Stimulated activated CD4-positive, alpha-beta T cell treated with anti-CD3 and anti-CD28 coated beads, Interleukin-4, amount 100 ng/mL, for 24 hours (primary cell): ENCODE measurements at regions not wholly inside any gene's neighbourhood (a gene's known extent, or its start where the extent isn't known, plus 50 kb on each side); places are given as distances from the start of the nearest gene placed in this dataset.

Source experiments
- DNase-seq: peaks from one replicate; pipeline ENCODE4 v3.0.0-alpha.2; 2020

DNA sequence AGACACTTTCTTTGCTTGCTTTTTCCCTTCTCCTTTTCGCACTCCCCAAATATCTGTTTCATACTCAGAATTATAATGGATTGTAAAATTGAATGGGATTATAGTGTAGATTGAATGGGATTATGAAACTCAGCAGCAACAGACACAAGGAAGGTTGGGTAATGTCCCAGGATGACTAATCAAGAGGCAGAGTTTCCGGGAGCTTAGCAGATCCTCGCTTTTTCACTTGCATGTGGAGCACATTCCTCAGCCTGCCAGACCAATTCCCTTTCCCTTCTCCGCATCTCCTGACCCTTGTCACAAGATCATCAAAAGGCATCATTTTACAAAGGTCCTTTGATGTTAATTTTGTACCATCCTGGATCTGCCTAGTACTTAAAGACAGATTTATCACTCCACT, 55.1 kb upstream of the SLC1A1 start:
- DNase-seq, result no peak

DNA sequence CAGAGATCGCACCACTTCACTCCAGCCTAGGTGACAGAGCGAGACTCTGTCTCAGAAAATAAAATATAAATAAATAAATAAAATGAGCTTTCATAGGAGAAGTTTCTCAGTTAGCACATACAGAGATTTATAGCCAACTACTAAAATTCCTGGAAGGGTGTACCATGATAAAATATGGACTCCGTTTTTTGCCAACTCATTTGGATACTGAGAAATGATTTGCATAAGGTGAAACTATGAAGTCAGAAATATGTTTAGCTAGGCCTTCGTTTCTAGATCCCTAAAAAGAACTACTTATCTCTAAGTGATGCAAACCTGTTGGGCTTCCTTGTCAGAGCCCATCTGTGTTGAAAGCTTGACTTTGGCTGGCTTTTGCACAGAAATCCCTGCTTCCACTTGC, 56.9 kb upstream of the SLC1A1 start:
- no peak for DNase-seq

DNA sequence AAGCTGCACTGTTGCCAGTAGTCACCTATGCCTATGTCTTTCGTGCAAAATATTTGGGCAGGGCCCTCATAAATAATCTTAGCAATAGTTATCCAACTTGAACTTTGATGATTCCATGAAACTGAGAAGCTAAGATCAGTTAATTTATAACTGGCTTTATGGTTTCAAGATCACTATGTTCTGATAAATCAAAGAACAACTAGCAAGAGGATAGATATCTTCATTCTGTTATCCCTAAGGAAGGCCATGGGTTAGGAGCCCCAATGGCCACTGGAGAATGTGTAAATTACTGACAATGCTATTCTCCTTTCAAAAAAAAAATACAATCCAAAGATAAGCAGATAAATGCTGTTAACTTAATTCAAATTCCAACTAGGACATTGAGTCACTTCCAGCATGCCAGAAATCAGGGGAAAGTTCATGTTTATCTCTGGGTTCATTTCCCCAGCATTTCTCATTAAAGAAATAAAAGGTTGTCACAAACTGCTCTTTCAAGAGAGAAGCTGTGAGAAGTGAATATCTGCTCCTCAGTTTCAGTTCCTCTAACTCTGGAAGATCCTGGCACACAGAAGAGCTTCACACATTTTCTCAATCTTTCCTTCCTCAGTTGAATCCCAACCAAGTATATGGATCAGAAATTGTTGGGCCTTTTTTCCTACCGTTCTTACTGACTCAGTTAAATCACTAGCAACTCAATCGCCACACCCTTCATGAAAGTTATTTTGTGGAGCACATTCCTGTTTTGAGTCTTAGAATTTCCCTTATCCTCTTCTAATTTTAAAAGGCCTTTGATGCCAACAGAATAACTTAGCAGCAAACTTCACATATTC, 59.6 kb upstream of the SLC1A1 start:
- no peak for DNase-seq

DNA sequence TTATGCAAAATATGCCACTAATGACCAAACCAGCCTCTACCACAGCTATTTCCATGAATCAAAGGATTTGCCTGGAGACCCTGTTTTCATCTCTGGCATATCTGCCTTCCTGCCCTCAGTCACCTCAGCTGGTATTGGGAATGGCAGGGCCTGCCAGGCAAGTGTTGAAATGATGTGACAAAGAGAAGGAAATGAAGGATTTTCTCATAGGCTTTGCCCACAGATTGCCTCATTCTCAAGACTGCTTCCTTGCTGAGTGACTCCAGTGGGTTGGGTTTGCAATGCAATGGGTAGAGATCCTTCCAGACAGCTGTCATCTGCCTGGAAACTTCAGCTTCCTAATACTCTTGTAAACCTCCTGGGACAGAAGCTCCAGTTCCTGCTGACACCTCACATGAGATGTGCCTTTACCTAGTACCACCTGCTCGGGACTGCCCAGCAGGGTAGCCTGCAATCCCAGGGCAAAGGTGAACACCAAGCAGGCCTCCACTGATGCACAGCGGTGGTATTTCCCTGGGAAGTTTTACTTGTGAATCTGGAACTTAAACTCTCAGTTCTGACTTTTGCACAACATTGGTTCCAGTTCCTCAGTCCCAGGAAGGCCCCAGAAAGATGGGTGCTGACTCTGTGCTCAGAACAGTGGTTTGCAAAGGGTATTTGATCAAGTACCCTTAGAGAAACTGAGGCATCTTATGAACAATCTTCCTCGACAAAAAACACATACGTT, 64.8 kb upstream of the SLC1A1 start:
- DNase-seq, result no peak

DNA sequence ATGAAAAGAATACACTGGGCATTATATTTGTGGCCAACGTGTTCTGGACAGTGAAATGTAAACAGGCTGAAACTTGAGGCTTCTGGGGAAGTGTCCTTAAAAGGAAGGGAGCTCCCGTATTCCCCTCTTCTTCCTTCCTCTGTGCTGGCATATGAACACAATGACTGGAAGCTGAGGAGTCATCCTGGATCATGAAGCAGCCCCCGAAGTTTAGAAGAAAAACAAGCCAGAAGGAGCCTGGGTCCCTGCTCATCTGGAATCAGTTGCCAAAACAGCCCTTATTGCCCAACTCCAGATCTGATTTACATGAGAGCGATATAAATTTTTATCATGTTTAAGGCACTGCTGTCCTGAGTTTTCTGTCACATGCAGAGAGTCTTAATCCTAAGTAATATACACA, 65.4 kb upstream of the SLC1A1 start:
- DNase-seq, result no peak

DNA sequence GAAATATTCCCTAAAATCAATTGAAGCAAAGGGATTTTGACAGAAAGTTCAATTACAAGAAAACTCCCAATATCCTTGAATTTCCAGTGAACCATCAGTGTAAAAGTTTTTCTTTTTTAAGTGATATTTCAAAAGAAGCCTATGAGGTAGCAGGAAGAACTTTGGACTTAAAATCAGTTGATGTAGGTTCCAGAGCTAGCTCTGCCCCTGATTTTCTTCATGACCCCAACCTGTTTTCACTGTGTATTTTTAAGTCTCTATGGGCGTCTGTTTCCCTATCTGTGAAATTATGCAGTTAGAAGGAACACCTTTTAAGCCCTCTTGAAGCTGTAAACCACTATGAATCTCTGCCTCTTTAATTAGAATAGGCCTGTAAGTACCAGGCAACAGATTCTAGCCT, 66.2 kb upstream of the SLC1A1 start:
- DNase-seq, result no peak

DNA sequence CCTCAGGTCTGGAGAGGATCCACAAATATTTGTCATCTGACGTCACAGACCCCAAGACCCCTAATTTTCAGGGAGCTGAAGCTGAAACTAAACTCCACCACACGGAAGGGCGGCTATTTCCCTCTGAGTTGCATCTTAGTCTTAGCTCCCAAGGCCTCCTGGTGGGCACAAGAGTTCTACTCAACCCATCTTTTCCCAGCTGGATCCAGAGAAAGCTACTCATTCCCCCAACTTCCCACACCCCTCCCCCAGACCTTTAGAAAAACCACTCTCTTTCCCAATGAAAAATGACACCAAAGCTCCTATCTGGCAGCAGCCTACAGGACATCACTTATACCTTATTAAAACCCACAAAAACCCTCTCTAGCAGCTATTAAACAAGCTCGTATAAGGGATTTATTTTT, 67.1 kb upstream of the SLC1A1 start:
- DNase-seq, result no peak

DNA sequence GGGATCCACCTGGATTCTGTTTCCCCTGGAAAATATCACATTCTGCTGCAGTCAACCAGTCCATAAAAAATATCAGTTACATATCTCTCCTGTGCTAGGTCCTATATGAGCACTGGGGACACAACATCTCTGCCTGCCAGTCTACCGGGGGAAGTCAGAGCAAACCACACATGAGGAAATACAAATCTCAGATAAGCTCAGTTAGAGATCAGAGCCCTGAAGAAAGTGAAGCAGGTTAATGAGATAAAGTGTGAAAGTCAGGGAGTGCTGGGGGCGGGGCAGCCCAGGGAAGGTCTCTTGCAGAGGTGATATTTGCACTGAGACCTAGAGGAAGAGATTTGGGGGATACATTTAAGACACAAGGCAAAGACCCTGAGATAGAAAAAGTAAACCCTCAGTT, 67.8 kb upstream of the SLC1A1 start:
- DNase-seq, result no peak

DNA sequence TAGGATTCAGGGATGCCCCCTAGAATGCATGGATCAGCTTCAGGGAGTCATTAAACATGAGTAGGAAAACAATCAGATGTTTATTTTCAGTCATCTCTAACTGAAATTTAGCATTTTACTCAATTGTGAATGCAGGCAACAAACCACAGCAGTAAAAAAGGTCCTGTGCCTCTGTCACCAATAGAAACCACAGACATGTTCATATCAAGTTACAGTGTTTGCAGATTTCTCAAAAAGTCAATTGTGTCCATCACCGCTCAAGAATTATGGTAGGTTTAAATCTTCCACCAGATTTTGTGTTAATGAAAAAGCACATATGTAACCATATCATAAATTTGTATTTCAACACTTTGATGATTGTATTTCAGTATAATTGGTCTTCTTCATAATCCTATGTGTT, 68.4 kb upstream of the SLC1A1 start:
- DNase-seq, result no peak

DNA sequence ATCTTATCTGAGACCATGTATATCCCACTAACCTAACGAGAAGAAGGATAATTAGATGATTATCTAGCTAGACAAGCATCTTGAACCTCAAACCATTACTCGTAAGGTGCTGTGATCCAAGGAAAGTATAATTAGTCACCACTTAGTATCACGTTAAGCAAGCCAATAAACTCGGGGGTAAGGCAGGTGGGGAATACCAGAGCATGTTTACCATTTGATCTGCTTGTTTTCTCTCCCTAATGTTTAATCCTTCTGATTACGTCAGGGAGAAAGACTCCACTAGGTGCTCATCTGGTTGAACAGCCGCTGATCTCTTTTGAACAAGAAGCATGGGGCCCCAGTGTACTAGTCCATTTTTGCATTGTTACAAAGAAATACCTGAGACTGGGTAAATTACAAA, 69.9 kb upstream of the SLC1A1 start:
- DNase-seq, result no peak

DNA sequence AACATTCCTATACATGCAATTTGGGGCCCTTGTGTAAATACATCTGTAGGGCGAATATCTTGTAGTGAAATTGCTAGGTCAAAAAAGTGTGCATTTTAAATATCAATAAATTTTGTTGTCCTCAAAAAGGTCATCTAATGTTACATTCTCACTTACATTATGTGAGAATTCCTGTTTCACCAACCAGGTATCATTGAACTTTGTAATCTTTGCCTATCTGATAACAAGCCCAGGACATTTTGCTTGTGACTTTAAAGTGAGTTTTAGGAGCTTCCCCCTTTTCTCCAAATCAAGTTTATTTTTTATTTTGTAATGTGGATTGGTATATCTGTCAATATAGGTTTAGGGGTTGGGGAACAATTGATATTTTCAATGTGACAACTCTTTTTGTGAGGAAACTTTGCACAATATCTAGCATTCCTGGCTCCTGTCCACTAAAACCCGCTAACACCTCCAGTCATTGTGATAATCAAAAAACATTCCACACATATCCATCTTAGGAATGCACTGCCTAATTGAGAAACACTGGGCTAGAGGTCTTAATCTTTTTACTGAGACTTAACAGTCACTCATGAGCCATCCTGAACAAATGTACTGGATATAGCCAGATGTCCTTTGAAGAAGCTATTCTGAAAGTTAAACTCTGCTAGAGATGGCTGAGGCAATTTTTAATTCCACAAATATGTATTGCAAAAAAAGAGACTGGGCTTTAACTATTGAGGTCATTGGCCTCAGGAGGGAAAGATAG, 72.5 kb upstream of the SLC1A1 start:
- no peak for DNase-seq

DNA sequence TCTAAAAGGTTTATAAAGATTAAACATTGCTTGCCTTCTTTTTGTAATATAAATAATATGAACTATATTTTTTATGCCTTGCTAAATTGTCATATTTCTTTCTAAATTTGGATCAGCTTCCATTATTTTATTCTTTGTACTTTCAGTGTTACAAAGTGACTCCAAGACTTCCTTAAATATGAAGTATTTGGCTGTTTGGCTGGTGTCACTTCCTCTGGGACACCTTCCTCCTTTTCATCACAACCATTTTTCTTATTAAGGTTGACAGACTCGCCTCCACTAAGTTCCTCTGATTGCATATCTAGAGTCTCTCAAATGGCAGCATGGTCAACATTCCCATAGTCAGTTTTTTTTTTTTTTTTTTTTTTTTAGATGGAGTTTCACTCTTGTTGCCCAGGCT, 73.8 kb upstream of the SLC1A1 start:
- DNase-seq, result no peak

DNA sequence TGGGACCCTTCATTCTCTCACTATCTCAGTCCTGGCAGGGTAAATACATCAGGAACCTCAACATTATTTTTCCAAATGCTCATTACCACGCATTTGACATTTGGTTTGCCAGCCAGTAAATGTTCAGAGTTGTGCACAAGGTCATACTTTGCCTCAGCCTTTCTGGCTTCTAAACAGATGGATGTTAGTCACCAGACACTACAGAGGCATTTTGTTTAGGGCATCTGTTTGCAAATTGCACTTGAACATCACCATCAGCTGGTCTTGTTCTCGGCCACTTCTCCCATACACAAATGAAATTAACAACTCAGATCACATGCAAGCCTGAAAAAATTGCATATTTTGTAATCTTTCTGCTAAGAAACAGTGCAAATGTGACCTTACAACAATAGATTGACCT, 75.0 kb upstream of the SLC1A1 start:
- DNase-seq, result no peak

DNA sequence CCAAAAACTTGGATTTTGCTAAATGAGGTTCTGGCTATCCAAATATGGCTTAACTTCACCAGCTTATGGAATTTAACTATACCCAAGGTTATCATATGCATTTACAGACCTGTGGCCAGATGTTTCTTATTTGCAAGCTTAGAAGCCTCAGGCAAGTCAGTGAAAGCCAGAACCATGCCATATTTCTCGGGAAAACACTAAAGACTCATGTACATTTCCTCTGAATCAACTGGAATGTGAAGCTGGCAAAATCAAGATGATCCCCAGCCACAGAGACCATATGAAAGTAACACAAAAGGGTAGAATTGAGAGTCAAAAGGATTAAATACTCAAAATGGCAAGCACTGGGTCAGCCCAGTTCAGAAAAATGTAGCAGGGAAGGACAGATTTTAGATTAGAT, 76.4 kb upstream of the SLC1A1 start:
- no peak for DNase-seq

DNA sequence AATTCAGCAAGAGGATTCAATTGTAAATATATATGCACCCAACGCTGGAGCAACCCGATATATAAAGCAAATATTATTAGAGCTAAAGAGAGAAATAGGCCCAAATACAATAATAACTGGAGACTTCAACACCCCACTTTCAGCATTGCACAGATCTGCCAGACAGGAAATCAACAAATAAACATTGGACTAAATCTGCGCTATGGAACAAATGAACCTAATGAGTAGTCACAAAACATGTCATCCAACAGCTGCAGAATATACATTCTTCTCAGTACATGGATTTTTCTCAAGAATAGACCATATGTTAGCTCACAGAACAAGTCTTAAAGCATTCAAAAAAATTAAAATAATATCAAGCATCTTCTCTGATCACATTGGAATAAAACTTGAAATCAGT, 86.1 kb upstream of the SLC1A1 start:
- DNase-seq, result no peak

DNA sequence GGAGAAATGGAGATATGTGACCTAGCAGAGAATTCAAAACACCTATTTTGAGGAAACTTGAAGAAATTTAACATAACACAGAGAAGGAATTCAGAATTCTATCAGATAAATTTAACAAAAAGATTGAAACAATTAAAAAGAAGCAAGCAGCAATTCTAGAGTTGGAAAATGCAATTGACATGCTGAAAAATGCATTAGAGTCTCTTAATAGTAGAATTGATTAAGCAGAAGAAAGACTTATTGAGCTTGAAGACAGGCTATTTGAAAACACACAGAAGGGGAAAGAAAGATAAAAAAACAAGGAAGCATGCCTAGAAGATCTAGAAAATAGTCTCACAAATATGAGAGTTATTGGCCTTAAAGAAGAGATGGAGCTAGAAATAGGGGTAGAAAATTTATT, 87.8 kb upstream of the SLC1A1 start:
- DNase-seq, result no peak

DNA sequence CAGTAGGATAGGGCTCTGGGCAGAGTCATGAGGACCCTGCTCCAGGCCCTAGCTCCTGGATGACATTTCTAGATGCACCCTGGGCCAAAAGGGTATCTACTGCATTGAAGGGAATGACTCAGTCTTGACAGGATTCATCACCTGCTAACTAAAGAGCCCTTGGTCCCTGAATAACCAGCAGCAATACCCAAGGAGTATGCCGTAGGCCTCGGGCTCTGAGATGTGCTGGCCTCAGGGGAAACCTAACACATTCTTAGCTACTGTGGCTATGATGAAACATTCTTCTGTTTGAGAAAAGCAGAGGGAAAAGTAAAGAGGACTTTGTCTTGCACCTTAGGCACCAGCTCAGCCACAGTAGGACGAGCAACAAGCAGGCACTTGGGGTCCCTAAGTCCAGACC, 89.5 kb upstream of the SLC1A1 start:
- no peak for DNase-seq

DNA sequence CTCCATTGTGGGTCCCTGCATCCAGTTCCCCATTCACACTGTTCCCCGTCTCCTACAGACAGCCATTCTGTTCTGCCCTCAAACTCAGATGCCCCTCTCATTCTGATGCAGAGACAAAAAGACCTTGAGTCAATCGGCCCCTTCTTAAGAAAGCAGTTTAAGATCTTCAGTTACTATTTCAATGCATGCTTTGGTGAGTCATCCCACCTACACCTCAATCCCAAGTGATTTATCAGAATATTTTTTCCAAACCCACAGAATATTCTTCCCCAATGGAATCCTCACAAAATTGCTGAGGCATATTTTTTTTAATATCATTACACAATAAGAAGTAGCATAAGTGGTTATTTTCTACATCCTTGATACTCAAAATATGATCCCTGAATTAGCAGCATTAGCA, 92.4 kb upstream of the SLC1A1 start:
- no peak for DNase-seq

DNA sequence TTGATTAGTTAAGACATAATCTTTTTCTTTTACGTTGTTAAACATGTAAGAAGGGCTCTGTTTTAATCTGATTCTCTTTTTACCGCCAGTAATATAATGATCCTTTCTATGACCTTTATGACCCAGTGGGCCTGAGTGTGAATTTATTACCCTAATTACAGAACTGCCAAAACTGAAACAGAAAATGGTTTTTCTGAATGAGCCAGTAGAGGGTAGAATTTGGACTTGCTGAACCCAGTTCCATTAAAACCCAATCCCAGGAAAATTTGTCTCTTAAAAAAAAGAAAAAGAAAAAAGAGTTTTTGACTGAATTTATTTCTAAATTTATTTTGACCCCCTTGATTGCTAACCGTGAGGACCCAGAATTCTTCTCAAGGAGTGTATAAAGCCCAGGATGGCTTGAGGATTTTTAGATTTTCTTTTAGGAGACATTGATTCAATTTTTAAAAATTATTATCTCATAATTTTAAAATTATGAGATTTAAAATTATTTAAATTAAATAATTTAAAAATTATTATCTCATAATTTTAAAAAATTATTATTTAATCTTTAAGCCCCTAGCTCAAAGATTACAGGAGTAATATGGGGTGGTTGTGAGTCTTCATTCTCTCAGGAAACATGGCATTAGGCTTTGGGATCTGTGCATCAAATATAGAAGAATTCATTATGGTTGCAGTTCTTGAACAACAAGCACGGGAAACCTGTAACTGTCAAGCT, 94.1 kb upstream of the GLIS3 start:
- no peak for DNase-seq

DNA sequence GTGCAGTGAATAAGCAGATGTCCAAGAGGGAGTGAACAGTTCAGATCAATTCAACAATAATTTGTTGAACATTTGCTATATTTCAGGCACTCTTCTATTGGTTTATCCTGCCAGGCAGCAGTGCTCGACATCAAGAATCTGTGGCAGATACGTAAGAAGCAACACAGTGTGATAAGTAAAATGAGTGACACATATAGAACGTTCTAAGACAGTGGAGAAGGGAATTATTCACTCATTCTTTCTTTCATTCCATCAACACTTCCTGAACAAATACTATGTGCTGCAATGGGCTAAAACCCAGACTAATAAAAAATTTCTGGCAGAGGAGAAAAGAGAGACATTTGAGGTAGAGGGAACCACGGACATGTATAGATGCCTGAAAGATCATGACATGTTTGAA, 89.9 kb upstream of the GLIS3 start:
- no peak for DNase-seq

DNA sequence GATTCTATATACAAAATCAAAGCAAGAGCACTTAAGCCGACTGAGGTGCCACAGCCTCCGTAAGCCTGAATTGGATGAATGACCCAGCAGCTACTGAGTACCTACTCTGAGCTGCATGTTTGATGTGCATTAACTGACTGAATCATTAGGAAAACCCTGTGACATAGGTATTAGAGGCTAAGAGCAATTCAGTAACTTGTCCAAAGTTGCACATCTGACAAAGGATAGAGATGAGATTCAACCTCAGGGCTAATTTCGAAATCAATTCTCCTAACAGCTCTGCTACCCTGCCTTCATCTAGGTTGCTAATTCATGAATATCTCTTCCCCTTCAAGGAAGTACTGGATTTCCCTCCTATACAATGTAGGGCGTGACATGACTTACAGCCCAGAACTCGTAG, 89.1 kb upstream of the GLIS3 start:
- no peak for DNase-seq

DNA sequence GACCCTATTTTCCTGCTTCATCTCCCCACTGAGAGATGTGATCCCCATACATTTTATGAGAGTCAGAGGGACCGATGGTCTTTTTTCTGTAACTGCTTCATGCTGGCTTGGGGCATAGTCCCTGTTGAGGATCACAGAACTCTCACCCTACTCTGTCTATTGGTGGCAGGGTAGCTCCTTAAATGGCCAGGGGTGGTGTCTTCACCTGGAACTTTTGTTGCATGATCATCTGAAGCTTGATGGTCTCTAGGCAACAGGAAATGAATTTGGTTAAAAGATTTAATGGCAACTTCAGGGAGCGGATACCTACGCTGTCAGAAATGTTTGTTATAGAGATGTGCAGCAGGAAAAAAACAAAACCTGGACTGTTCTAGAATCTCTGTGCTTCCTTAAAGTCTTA, 87.0 kb upstream of the GLIS3 start:
- DNase-seq, result no peak

DNA sequence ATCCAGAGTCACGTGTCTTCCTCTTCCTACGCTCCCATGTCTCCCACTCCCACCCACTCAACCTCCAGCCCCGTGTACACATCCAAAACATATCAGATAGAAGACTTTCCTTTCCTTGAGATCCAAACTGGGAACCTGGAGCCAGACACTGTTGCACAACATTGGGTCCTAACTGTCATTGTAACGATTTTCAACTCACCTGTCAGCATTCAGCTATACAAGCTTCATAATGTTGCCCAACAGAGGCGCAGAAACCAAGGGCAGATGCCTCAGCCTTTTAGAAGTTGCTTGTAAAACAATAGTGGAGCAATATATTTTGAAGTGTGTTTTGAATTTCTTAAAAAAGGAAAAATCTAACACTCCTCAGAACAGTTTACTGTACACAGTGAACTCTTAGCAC, 84.9 kb upstream of the GLIS3 start:
- DNase-seq, result no peak
